Epithelial cell of proximal tubule (primary cell): ENCODE measurements at regions not wholly inside any gene's neighbourhood (a gene's known extent, or its start where the extent isn't known, plus 50 kb on each side); places are given as distances from the start of the nearest gene placed in this dataset.

Source experiments
- DNase-seq: peaks from one replicate; pipeline ENCODE4 v3.0.0-alpha.2; 2011; ENCODE audit warnings: low read depth
- H3K4me3 ChIP-seq: 2 replicates; pipeline ENCODE4 v1.5.1; 2011; ENCODE audit warnings: low read depth, mild to moderate bottlenecking, low read length
- CTCF ChIP-seq: conservative IDR thresholded peaks from 2 replicates; pipeline ENCODE4 v1.5.1; 2012; ENCODE audit warnings: low read depth, mild to moderate bottlenecking, low read length

- no peak overlapping the region for H3K4me3 ChIP-seq
- no peak for DNase-seq
- TF ChIP-seq CTCF, result no peak
Measured at GRCh38 chr16:73505577-73505976, 457.6 kb upstream of the ZFHX3 start.

DNA sequence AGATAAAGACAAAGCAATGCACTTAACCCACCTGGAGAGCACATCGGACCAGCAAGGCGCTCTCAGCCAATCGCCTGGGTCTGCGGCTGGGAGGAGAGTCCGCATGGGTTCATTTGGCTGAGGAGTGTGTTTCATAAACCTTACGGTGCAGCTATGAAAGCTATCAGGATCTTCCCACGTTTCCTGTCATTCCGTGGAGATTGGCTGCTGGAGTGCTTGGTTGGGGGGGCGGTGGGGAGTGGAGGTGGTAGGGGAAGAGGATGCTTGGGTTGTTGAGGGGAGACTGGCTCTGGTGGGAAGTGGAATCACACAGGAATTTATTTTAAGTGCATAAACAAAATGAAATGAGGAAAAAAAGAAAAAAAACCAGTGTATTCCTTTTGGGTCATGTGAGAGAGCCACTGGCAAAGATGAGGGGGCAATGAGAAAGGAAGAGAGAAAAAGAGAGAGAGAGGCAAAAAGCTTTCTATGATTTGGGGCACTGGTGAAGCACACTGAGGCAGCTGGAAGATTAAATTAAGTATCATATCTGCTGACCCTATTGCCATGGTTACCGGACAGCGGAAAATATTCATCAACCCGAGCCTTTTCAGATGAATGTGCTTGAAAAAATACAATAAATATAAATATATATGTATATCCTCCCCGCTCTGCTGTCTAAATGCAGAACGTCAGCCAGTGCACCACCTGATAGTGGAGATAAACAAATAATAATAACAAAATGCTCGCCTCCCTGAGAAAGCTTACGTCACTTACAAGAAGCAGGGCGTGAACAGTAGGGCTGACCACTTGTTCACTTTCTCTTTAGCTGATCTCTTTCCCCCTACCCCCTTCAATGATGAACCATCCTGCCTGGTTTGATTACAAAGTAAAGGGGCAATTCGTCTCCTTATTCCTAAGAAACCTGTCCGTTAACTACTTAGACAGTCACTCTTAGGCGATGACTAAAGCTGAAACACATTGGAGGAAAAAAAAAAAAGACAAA lies 457.0 kb upstream of the ZFHX3 start:
- no peak for DNase-seq
- no peak for TF ChIP-seq CTCF
- no peak overlapping the region for H3K4me3 ChIP-seq

- H3K4me3 ChIP-seq, result no peak overlapping the region
- no peak for TF ChIP-seq CTCF
- no peak for DNase-seq
Measured at GRCh38 chr16:73503093-73503492, 455.2 kb upstream of the ZFHX3 start.

GRCh38 chr16:73499276-73499675 lies 451.3 kb upstream of the ZFHX3 start:
- TF ChIP-seq CTCF, result no peak
- H3K4me3 ChIP-seq, result no peak overlapping the region
- DNase-seq, result no peak

DNA sequence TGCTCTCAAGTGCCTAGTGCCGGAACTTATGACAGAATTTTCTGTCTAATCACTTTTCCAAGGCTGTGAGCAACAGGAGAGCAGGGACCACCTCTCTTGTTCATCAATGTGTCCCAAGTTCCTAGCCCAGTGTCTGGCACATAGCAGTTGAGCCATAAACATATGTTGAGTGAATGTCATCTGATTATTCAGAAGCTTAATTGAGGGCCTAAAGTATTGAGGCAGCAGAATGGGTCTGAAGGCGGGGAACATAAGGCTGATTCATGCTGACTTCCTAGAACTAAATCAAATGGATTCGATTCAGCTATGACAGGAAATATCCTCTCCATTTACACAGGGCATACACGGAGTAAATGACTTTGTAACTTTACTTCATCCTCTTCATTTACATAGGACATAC lies 438.0 kb upstream of the ZFHX3 start:
- no peak for DNase-seq
- TF ChIP-seq CTCF, result no peak
- no peak overlapping the region for H3K4me3 ChIP-seq

GRCh38 chr16:73483934-73484711 lies 436.2 kb upstream of the ZFHX3 start:
- DNase-seq, result no peak
- TF ChIP-seq CTCF, result no peak
- no peak overlapping the region for H3K4me3 ChIP-seq
